DOHH2 (cell line): ENCODE measurements at regions not wholly inside any gene's neighbourhood (a gene's known extent, or its start where the extent isn't known, plus 50 kb on each side); places are given as distances from the start of the nearest gene placed in this dataset.

Source experiments
- H3F3A ChIP-seq: fragments of 200-600 bp; sonication (generic), shearing (Covaris generic); 2 replicates; pipeline ENCODE4 v1.6.0; 2016; ENCODE audit warnings: antibody characterized with exemption, mild to moderate bottlenecking; ENCODE audit not compliant: control insufficient read depth, insufficient read depth
- H3K27ac ChIP-seq: fragments of 200-600 bp; sonication (generic); 2 replicates; pipeline ENCODE4 v1.5.1; 2014; ENCODE audit warnings: low read depth, mild to moderate bottlenecking, low read length, moderate library complexity
- H3K27me3 ChIP-seq: fragments of 200-600 bp; sonication (generic); 2 replicates; pipeline ENCODE4 v1.6.1; 2014; ENCODE audit warnings: mild to moderate bottlenecking, low read length, mixed read lengths; ENCODE audit not compliant: control insufficient read depth
- H3K36me3 ChIP-seq: fragments of 200-600 bp; sonication (generic); 2 replicates; pipeline ENCODE4 v1.6.1; 2014; ENCODE audit warnings: mild to moderate bottlenecking, low read length, moderate library complexity, mixed read lengths; ENCODE audit not compliant: control insufficient read depth
- H3K4me1 ChIP-seq: fragments of 200-600 bp; sonication (generic); 2 replicates; pipeline ENCODE4 v1.6.1; 2014; ENCODE audit warnings: mild to moderate bottlenecking, low read length, mixed read lengths; ENCODE audit not compliant: control insufficient read depth
- H3K4me2 ChIP-seq: fragments of 200-600 bp; sonication (generic); 2 replicates; pipeline ENCODE4 v1.6.0; 2014; ENCODE audit warnings: mild to moderate bottlenecking, low read length, moderate library complexity
- H3K4me3 ChIP-seq: fragments of 200-600 bp; sonication (generic); 2 replicates; pipeline ENCODE4 v1.5.1; 2014; ENCODE audit warnings: mild to moderate bottlenecking, low read length, mixed read lengths
- H3K79me2 ChIP-seq: fragments of 200-600 bp; sonication (generic); 2 replicates; pipeline ENCODE4 v1.6.1; 2014; ENCODE audit warnings: mild to moderate bottlenecking, low read length, mixed read lengths; ENCODE audit not compliant: control insufficient read depth
- H3K9me2 ChIP-seq: fragments of 200-600 bp; sonication (generic); replicated peaks from 2 replicates; pipeline ENCODE4 v1.6.1; 2014; ENCODE audit warnings: mild to moderate bottlenecking, low read length, mixed read lengths; ENCODE audit not compliant: control insufficient read depth
- H3K9me3 ChIP-seq: fragments of 200-600 bp; sonication (generic); 2 replicates; pipeline ENCODE4 v1.6.1; 2014; ENCODE audit warnings: antibody characterized with exemption, low read length, mixed read lengths; ENCODE audit not compliant: control insufficient read depth, insufficient read depth
- H4K20me1 ChIP-seq: fragments of 200-600 bp; sonication (generic); 2 replicates; pipeline ENCODE4 v1.6.0; 2014; ENCODE audit warnings: low read depth, mild to moderate bottlenecking, antibody characterized with exemption, low read length, moderate library complexity; ENCODE audit not compliant: control insufficient read depth, insufficient read depth
- CTCF ChIP-seq: fragments of 200-600 bp; sonication (generic); IDR thresholded peaks from one replicate; pipeline ENCODE4 v1.5.1; 2014; ENCODE audit warnings: antibody characterized with exemption, mild to moderate bottlenecking, low read depth, low read length; ENCODE audit not compliant: poor library complexity, severe bottlenecking
- EZH2phosphoT487 ChIP-seq: fragments of 200-600 bp; sonication (generic); IDR thresholded peaks from 2 replicates; pipeline ENCODE4 v1.6.1; 2017; ENCODE audit warnings: borderline replicate concordance, mild to moderate bottlenecking, antibody characterized with exemption, low read length, moderate library complexity, mixed read lengths

GRCh38 chr2:144270951-144271350, 249.0 kb downstream of the ZEB2 start:
- H3K9me2 ChIP-seq: no peaks in the 10 kb centered on the region
- H3K27ac ChIP-seq: no peak overlapping the region
- H3K36me3 ChIP-seq: no peaks in the 10 kb centered on the region; the same call in 1 of the 2 replicates
- H3K27me3 ChIP-seq: no peaks in the 10 kb centered on the region
- peaks cover 54% of the 10 kb centered on the region for H3K79me2 ChIP-seq
- no peak overlapping the region for H3K4me3 ChIP-seq
- TF ChIP-seq EZH2phosphoT487 (no peak), CTCF (no peak)
- H3K4me1 ChIP-seq: peaks cover 25% of the 10 kb centered on the region
- H4K20me1 ChIP-seq: no peaks in the 10 kb centered on the region
- H3K9me3 ChIP-seq: no peaks in the 10 kb centered on the region
- no peaks in the 10 kb centered on the region for H3F3A ChIP-seq
- no peak overlapping the region for H3K4me2 ChIP-seq

GRCh38 chr2:144268036-144268678, 251.8 kb downstream of the ZEB2 start:
- H3F3A ChIP-seq: no peaks in the 10 kb centered on the region
- H3K9me3 ChIP-seq: no peaks in the 10 kb centered on the region
- no peaks in the 10 kb centered on the region for H3K36me3 ChIP-seq
- TF ChIP-seq EZH2phosphoT487 (no peak), CTCF (no peak)
- no peaks in the 10 kb centered on the region for H3K27me3 ChIP-seq
- peaks cover 25% of the 10 kb centered on the region for H3K4me1 ChIP-seq
- no peak overlapping the region for H3K27ac ChIP-seq
- H3K79me2 ChIP-seq: peaks cover 50% of the 10 kb centered on the region
- no peaks in the 10 kb centered on the region for H3K9me2 ChIP-seq
- H3K4me2 ChIP-seq: no peak overlapping the region
- no peaks in the 10 kb centered on the region for H4K20me1 ChIP-seq
- H3K4me3 ChIP-seq: no peak overlapping the region

- Histone ChIP-seq H3K36me3 (no peaks in the 10 kb centered on the region), H3K9me2 (no peaks in the 10 kb centered on the region), H3K4me1 (peaks cover 25% of the 10 kb centered on the region), H3K27ac (no peak overlapping the region), H3K4me3 (no peak overlapping the region), H3K4me2 (peak overlapping the region; percentile 30; the same call in 1 of the 2 replicates), H3K9me3 (no peaks in the 10 kb centered on the region), H3K79me2 (peaks cover 50% of the 10 kb centered on the region), H3K27me3 (no peaks in the 10 kb centered on the region), H3F3A (no peaks in the 10 kb centered on the region), H4K20me1 (no peaks in the 10 kb centered on the region)
- TF ChIP-seq CTCF: no peak
- no peak for TF ChIP-seq EZH2phosphoT487
These were observed 252.7 kb downstream of the ZEB2 start for GRCh38 chr2:144267239-144267638.
